IMR-90 (cell line): ENCODE measurements at regions not wholly inside any gene's neighbourhood (a gene's known extent, or its start where the extent isn't known, plus 50 kb on each side); places are given as distances from the start of the nearest gene placed in this dataset.
A peak's percentile ranks its signal among the peaks of the same experiment; 100 is the strongest.

Experiments used
- ATAC-seq: fragments of 200-7000 bp; cut with Tn5 transposase; 2 replicates; pipeline ENCODE4 v1.9.1; 2020; ENCODE audit warnings: low read depth, mild to moderate bottlenecking, moderate library complexity
- BruUV-seq: library from RNA; stranded (reverse); fragments of 400-500 nt; replicated peaks from 2 replicates; lab custom pipeline; 2021; lab: Mats Ljungman, UMichigan
- CTCF ChIA-PET: fragments of 300-600 bp; formaldehyde crosslinking; extraction: SDS; loops from one replicate; lab custom pipeline; 2021; ENCODE audit warnings: antibody characterized with exemption; lab: Yijun Ruan, JAX
- POLR2A ChIA-PET: fragments of 300-600 bp; sonication (Branson Sonifier 250); formaldehyde crosslinking; loops from one replicate; lab custom pipeline; 2022; ENCODE audit warnings: antibody characterized with exemption; ENCODE audit not compliant: unreplicated experiment; lab: Charles Lee
- DNase-seq: peaks from one replicate; pipeline ENCODE4 v3.0.0; 2013
- H2AFZ ChIP-seq: replicated peaks from 2 replicates; pipeline ENCODE3; 2013; ENCODE audit warnings: low read length, mild to moderate bottlenecking; ENCODE audit not compliant: poor library complexity
- H2AK5ac ChIP-seq: 2 replicates; pipeline ENCODE4 v1.6.1; 2013; ENCODE audit warnings: low read depth, low read length, inconsistent platforms
- H2AK9ac ChIP-seq: replicated peaks from 2 replicates; pipeline ENCODE3; 2013; ENCODE audit warnings: mild to moderate bottlenecking, low read depth, low read length, moderate library complexity; ENCODE audit not compliant: poor library complexity
- H2BK120ac ChIP-seq: 2 replicates; pipeline ENCODE4 v1.6.1; 2013; ENCODE audit warnings: low read depth, low read length, inconsistent platforms
- H2BK15ac ChIP-seq: 3 replicates; pipeline ENCODE4 v1.6.1; 2013; ENCODE audit warnings: low read depth, low read length, inconsistent platforms
- H2BK20ac ChIP-seq: 2 replicates; pipeline ENCODE4 v1.6.1; 2013; ENCODE audit warnings: low read depth, mild to moderate bottlenecking, inconsistent platforms, low read length, moderate library complexity
- H2BK5ac ChIP-seq: 2 replicates; pipeline ENCODE4 v1.6.1; 2013; ENCODE audit warnings: mild to moderate bottlenecking, low read depth, low read length, inconsistent platforms; ENCODE audit not compliant: poor library complexity, severe bottlenecking
- H3K14ac ChIP-seq: replicated peaks from 2 replicates; pipeline ENCODE4 v1.6.1; 2013; ENCODE audit warnings: low read depth, low read length, inconsistent platforms
- H3K18ac ChIP-seq: 2 replicates; pipeline ENCODE4 v1.6.1; 2013; ENCODE audit warnings: low read depth, low read length, control low read depth
- H3K23ac ChIP-seq: 2 replicates; pipeline ENCODE4 v1.6.1; 2013; ENCODE audit warnings: low read depth, low read length, inconsistent platforms
- H3K27ac ChIP-seq: 2 replicates; pipeline ENCODE4 v1.5.1; 2013; ENCODE audit warnings: mild to moderate bottlenecking, control low read depth, low read length; ENCODE audit not compliant: insufficient read depth
- H3K27me3 ChIP-seq: 2 replicates; pipeline ENCODE4 v1.6.1; 2013; ENCODE audit warnings: low read length; ENCODE audit not compliant: control insufficient read depth, insufficient read depth
- H3K36me3 ChIP-seq: 2 replicates; pipeline ENCODE4 v1.6.1; 2013; ENCODE audit warnings: low read length, mixed read lengths; ENCODE audit not compliant: control insufficient read depth, insufficient read depth
- H3K4ac ChIP-seq: 2 replicates; pipeline ENCODE4 v1.6.1; 2013; ENCODE audit warnings: low read depth, low read length, inconsistent platforms
- H3K4me1 ChIP-seq: 2 replicates; pipeline ENCODE4 v1.6.1; 2013; ENCODE audit warnings: low read length, mixed read lengths; ENCODE audit not compliant: control insufficient read depth, insufficient read depth
- H3K4me2 ChIP-seq: 2 replicates; pipeline ENCODE4 v1.6.1; 2013; ENCODE audit warnings: low read depth, mild to moderate bottlenecking, control low read depth, low read length, moderate library complexity
- H3K4me3 ChIP-seq: 2 replicates; pipeline ENCODE4 v1.5.1; 2013; ENCODE audit warnings: low read depth, mild to moderate bottlenecking, control low read depth, low read length, moderate library complexity; ENCODE audit not compliant: insufficient read depth
- H3K56ac ChIP-seq: 2 replicates; pipeline ENCODE4 v1.6.1; 2013; ENCODE audit warnings: low read length, inconsistent platforms; ENCODE audit not compliant: insufficient read depth; ENCODE audit errors: extremely low read depth
- H3K79me1 ChIP-seq, 2 experiments: 2 replicates each; pipeline ENCODE4 v1.6.1; 2013; ENCODE audit warnings: low read length in 2 of 2, inconsistent platforms in 1 of 2, low read depth in 1 of 2
- H3K9ac ChIP-seq: 2 replicates; pipeline ENCODE4 v1.6.1; 2013; ENCODE audit warnings: low read depth, low read length, control low read depth
- H3K9me1 ChIP-seq: 2 replicates; pipeline ENCODE4 v1.6.1; 2013; ENCODE audit warnings: low read length, inconsistent platforms; ENCODE audit not compliant: insufficient read depth
- H3K9me3 ChIP-seq: 2 replicates; pipeline ENCODE4 v1.6.1; 2013; ENCODE audit warnings: low read length; ENCODE audit not compliant: control insufficient read depth, insufficient read depth
- H4K20me1 ChIP-seq: 2 replicates; pipeline ENCODE4 v1.6.1; 2013; ENCODE audit warnings: low read length, inconsistent platforms; ENCODE audit not compliant: insufficient read depth
- H4K5ac ChIP-seq: 2 replicates; pipeline ENCODE4 v1.6.1; 2013; ENCODE audit warnings: mild to moderate bottlenecking, low read depth, low read length, control low read depth
- H4K8ac ChIP-seq, 2 experiments: 2 replicates each; pipeline ENCODE4 v1.6.1; 2013; ENCODE audit warnings: low read depth in 2 of 2, low read length in 2 of 2, control low read depth in 1 of 2, inconsistent platforms in 1 of 2
- H4K91ac ChIP-seq: 2 replicates; pipeline ENCODE4 v1.6.1; 2013; ENCODE audit warnings: low read depth, low read length, inconsistent platforms; ENCODE audit not compliant: insufficient read depth
- BHLHE40 ChIP-seq: fragments of 150-350 bp; IDR thresholded peaks from 2 replicates; pipeline ENCODE4 v1.6.1; 2016; ENCODE audit warnings: mild to moderate bottlenecking, low read depth, low read length
- CEBPB ChIP-seq: IDR thresholded peaks from 2 replicates; pipeline ENCODE4 v1.6.1; 2012; ENCODE audit warnings: low read depth, low read length, improper control_type of control experiment
- CHD1 ChIP-seq: IDR thresholded peaks from 2 replicates; pipeline ENCODE4 v1.6.1; 2012; ENCODE audit warnings: low read depth, low read length, improper control_type of control experiment
- FOS ChIP-seq: fragments of 150-350 bp; IDR thresholded peaks from 2 replicates; pipeline ENCODE4 v1.6.1; 2016; ENCODE audit warnings: low read depth, low read length
- MAFK ChIP-seq: IDR thresholded peaks from 2 replicates; pipeline ENCODE4 v1.6.1; 2012; ENCODE audit warnings: low read depth, low read length, improper control_type of control experiment
- MXI1 ChIP-seq: IDR thresholded peaks from 2 replicates; pipeline ENCODE4 v1.6.1; 2012; ENCODE audit warnings: low read depth, mild to moderate bottlenecking, low read length, moderate library complexity, borderline replicate concordance
- POLR2A ChIP-seq: IDR thresholded peaks from 2 replicates; pipeline ENCODE4 v1.6.1; 2012; ENCODE audit warnings: mild to moderate bottlenecking, low read depth, low read length
- RAD21 ChIP-seq: IDR thresholded peaks from 2 replicates; pipeline ENCODE4 v1.6.1; 2012; ENCODE audit warnings: low read length, improper control_type of control experiment
- RCOR1 ChIP-seq: IDR thresholded peaks from 2 replicates; pipeline ENCODE4 v1.6.1; 2012; ENCODE audit warnings: mild to moderate bottlenecking, low read length, improper control_type of control experiment; ENCODE audit not compliant: insufficient replicate concordance
- RFX5 ChIP-seq: IDR thresholded peaks from 2 replicates; pipeline ENCODE4 v1.8.0; 2012; ENCODE audit warnings: low read depth, mild to moderate bottlenecking, low read length, moderate library complexity
- WGBS, 2 experiments: methylation state at CpG; one replicate each; pipeline versions ENCODE4 v1.1.5 to v1.1.7; 2013; ENCODE audit warnings: missing lambda C conversion rate in 2 of 2; ENCODE audit not compliant: insufficient read length in 1 of 2; ENCODE audit errors: extremely low coverage in 2 of 2; 5-methylcytosine and 5-hydroxymethylcytosine counted together
- dilution Hi-C: fragments of 300-500 bp; cut with HindIII; formaldehyde crosslinking; loops from one replicate; pipeline ENCODE4 v1.14.3; 2018; ENCODE audit warnings: low sequenced_read_pairs; ENCODE audit not compliant: unreplicated experiment
- in situ Hi-C: fragments of 300-500 bp; cut with MboI; formaldehyde crosslinking; loops from 3 replicates; pipeline ENCODE4 v1.14.3; 2019; ENCODE audit warnings: low sequenced_read_pairs, inconsistent platforms, mixed read lengths
- intact Hi-C: fragments of 100-400 bp; cut with micrococcal nuclease; formaldehyde crosslinking; loops from 2 replicates; pipeline ENCODE4 v1.10.0; 2022
- TF ChIP-seq, protein P1 (sequence below): conservative IDR thresholded peaks from 2 replicates; pipeline ENCODE4 v1.5.1; 2012; ENCODE audit warnings: mild to moderate bottlenecking, low read depth, low read length, improper control_type of control experiment
- TF ChIP-seq, protein P2 (sequence below): fragments of 150-350 bp; IDR thresholded peaks from 2 replicates; pipeline ENCODE4 v1.6.1; 2017; ENCODE audit warnings: mild to moderate bottlenecking, antibody characterized with exemption, low read length, low read depth

DNA sequence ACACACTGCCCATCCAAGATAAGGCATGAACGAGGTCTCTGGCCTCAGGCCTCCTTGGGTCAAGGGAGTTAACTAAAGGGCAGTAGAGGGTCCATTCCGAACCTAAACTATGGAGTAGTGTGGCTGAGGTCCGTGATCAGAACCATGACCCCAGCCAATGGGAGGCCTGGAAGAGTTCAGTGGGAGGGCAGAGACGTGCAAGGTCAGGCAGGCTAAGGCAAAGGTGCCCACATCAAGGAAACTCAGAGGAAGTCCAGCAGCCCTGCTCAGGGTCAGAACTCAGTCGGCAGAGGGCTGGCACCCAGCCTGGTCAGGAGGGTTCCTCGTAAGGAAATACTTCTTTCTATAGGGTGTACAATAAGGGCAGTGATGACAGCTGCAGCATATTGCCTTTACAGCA, 152.2 kb downstream of the SOD2 start:
- no peak for TF ChIP-seq MXI1
- TF ChIP-seq CEBPB, result no peak
- TF ChIP-seq, protein P1, sequence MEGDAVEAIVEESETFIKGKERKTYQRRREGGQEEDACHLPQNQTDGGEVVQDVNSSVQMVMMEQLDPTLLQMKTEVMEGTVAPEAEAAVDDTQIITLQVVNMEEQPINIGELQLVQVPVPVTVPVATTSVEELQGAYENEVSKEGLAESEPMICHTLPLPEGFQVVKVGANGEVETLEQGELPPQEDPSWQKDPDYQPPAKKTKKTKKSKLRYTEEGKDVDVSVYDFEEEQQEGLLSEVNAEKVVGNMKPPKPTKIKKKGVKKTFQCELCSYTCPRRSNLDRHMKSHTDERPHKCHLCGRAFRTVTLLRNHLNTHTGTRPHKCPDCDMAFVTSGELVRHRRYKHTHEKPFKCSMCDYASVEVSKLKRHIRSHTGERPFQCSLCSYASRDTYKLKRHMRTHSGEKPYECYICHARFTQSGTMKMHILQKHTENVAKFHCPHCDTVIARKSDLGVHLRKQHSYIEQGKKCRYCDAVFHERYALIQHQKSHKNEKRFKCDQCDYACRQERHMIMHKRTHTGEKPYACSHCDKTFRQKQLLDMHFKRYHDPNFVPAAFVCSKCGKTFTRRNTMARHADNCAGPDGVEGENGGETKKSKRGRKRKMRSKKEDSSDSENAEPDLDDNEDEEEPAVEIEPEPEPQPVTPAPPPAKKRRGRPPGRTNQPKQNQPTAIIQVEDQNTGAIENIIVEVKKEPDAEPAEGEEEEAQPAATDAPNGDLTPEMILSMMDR, result no peak
- no peak for TF ChIP-seq RAD21
- no peak for TF ChIP-seq POLR2A
- TF ChIP-seq RCOR1, result no peak
- TF ChIP-seq FOS, result no peak
- TF ChIP-seq CHD1, result no peak
- TF ChIP-seq MAFK, result no peak
- TF ChIP-seq BHLHE40, result no peak
- TF ChIP-seq RFX5, result no peak
- TF ChIP-seq, protein P2, sequence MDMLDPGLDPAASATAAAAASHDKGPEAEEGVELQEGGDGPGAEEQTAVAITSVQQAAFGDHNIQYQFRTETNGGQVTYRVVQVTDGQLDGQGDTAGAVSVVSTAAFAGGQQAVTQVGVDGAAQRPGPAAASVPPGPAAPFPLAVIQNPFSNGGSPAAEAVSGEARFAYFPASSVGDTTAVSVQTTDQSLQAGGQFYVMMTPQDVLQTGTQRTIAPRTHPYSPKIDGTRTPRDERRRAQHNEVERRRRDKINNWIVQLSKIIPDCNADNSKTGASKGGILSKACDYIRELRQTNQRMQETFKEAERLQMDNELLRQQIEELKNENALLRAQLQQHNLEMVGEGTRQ, result no peak
- Histone ChIP-seq H3K4me3 (no peak overlapping the region), H4K8ac (no peak overlapping the region), H2AFZ (peak overlapping the region; percentile 58), H2AK9ac (no peak overlapping the region), H3K27ac (no peak overlapping the region), H3K4ac (no peak overlapping the region), H3K4me1 (no peaks in the 10 kb centered on the region), H3K79me1 (no peaks in the 10 kb centered on the region), H3K27me3 (no peaks in the 10 kb centered on the region; the same call in 1 of the 2 replicates), H3K4me2 (no peak overlapping the region), H2BK15ac (no peak overlapping the region), H3K9me3 (no peaks in the 10 kb centered on the region), H4K91ac (no peak overlapping the region), H3K18ac (no peak overlapping the region), H2AK5ac (no peak overlapping the region), H2BK5ac (no peak overlapping the region), H3K14ac (no peak overlapping the region), H3K9me1 (no peaks in the 10 kb centered on the region), H4K20me1 (no peaks in the 10 kb centered on the region), H2BK20ac (no peak overlapping the region), H3K36me3 (no peaks in the 10 kb centered on the region), H4K5ac (no peak overlapping the region), H3K9ac (no peak overlapping the region), H3K56ac (no peak overlapping the region), H3K23ac (no peak overlapping the region), H2BK120ac (no peak overlapping the region)
- dilution Hi-C loops (no loop called here), in situ Hi-C loops (no loop called here), intact Hi-C loops (no loop called here)
- DNase-seq (no peak), ATAC-seq (no peak)
- BruUV-seq, result no TSS peak
- POLR2A ChIA-PET, result no interaction called here
- 31% methylated on average over 3 of the region's 6 CpGs; no CpG with 5 or more reads in 1 of the 2 experiments for WGBS, 2 experiments
- CTCF ChIA-PET, result no interaction called here
